GM21825 (cell line): ENCODE measurements at regions not wholly inside any gene's neighbourhood (a gene's known extent, or its start where the extent isn't known, plus 50 kb on each side); places are given as distances from the start of the nearest gene placed in this dataset.

Experiments
- ATAC-seq: cut with Tn5 transposase; IDR thresholded peaks from one replicate; pipeline ENCODE4 v1.9.1; 2021; ENCODE audit warnings: mild to moderate bottlenecking, moderate library complexity; ENCODE audit not compliant: unreplicated experiment

DNA sequence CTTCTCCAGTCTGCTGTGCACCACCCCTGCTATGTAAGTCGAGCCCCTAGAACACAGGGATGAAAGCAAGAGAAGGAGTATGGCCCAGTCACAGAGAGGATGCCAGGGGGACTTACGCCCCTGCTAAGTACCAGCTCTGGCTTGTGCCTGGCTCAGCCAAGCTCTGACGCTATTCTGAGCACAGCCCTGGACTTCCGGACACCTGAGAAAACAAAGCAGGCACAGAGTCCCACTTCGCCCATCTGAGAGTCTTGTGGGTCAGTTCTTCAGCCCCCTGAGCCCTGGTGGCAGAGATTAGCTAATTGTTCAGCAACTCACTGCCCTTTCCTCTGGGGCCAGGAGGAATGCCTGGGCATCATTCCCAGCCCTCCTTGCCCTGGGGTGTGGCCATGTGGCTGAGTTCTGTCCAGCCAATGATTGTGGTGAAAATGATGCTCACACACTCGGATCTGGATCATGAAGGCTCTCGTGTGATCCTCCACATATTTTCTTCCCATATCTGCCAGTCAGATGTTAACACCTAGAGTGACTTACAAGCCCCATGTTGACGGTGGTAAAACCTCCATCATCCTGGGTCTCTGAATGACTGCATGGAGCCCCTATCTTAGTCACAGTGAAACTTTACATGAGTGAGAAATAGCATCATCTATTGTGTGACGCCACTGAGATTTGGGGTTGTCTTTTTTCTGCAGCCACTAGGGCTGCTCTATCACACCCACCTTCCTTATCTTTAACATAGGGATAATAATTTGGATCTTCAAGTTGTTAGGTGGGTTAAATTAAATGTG is 105.7 kb downstream of the TPRA1 start:
- ATAC-seq, result no peak

DNA sequence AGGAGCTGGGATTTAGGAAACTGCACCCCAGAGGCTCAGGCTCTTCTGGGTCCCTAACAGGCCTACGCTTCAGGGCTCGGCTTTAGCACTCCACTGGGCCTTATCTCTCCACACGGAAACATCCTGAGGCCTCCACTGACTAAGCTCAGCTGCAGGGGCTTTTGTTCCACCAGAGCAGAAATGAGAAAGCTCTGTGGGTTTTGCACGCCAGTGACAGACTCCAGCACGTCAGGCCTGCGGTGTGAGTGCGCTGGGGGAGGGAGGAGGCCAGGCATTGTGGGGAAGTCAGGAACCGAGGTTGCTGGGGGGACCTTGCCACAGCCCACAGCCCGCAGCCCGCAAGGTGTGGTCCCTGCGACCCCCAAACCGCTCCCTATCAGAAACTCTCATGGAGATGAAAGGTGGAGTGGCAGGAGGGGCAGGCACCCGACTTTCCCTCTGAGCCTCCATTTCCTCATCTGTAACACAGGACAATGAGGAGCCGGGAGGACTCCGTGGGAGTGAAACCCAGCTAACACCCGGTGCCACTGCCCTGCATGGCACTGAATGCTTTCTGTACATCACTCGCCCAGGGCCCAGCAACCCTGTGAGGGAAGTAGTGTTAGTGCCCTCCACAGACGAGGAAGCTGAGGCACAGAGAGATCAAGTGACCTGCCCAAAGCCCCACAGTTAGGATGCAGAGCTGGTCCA is 106.5 kb downstream of the TPRA1 start:
- ATAC-seq, result no peak

DNA sequence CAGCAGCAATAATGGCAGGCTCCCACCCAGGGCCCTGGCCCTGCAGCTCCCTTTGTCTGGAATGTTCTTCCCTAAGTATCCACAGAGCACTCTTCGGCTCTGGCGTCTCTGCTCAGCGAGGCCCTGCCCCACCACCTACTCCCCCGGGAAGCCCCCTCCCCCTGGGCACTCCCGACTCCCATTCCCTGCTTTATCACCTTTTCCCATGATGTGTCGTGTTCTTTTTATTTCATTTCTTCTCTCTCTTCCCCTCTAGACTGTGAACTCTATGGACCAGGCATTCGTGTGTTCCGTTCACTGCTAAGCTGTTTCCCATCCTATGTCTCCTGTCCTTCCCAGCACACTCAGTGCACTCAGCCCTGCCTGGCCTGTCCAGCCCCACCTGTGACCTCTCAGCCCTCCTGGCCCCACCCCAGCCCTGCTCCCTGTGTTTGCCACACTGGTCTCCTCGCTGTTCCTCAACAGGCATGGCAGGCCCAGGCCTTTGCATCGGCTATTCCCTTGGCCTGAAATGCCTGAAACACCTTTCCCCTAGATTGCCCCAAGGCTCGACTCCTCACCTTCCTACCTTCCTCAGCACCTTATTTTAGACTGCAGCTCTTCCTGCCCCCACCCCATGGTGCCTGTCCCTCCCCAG is 107.4 kb downstream of the TPRA1 start:
- ATAC-seq, result no peak

DNA sequence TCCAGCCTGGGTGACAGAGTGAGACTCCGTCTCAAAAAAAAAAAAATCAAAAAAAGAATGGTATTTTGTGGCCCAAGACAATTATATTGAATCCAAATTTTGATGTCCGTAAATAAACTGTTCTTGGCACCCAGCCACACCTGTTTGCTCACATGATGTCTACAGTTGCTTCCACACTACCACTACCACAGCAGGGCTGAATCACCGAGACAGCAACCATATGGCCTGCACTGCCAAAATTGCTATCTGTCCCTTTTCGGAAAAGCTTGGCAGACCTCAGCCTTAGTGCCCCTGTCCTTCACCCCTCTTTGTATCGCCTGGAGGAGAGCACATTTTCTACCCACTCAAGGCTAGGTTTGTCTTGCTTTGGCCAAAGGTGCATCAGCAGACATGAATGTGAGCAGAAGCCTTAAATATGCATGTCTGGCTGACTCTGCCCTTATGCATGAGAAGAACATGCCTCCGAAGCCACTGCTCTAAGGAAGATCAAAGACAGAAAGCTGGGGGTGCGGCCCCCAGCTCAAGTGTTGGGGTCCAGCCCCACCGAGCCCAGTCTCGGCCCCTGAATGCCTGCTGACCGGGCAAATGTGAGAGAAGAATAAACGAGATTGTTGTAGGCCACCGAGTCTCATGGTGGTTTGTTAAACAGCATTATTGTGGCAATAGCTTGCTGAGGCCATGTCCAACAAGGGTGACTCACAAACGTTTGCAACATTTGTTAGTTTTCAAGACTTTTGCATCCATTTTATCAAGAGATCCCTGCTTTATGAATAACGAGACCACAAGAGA is 108.1 kb downstream of the TPRA1 start:
- no peak for ATAC-seq

DNA sequence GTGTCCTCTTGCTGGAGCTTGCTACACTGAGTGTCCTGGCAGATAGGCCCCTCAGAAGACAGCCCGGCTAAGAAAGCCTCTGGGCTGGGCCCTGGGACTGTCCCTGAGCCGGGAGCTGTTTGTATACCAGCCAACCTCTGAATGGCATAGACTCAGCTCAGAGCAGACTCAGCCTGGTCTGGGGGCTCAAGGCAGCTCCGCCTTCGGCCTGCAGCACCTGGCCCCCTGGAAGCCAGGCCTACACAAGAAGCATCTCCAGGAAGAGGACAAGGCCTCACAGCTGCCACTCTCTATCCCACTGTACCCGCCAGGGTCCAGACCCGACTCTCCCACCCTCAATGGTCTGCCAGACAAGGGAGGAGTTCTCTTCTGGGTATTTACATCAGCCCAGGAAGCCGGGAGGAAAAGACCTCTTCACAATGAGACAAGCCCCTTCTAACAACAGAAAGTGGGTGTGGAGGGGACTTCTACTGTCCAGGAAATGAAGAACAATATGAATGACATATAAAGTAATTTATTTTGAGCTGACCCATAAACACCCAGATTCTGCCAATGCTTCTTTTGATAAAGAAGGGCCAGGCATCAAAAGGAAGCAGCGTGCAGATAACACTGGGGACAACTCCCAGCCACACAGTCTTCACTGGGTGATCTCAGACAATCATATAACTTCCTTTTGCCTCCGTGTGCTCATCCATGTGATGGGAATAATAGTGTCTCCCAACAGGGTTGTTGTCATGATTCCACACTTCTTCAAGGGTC is 110.2 kb downstream of the TPRA1 start:
- no peak for ATAC-seq

GRCh38 chr3:127479449-127479848 is 111.1 kb downstream of the TPRA1 start:
- no peak for ATAC-seq

DNA sequence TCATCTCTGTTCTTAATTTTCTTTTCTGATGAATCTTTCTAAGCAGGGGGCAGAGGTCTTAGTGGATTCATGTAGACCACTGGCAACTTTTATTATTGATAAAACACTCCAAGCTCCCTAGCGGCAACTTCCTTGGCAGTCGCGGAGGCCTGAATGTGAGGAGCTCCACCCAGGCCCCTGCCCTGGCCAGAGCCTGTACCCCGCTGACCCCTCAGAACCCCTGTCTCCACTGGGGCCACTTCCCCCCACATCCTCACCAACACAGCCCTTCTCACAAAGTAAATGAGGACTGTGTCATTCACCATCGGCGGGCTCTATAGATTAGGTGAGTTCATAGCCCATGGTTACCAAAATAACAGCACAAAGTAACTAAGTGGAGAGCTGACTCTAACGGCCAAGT is 111.6 kb downstream of the TPRA1 start:
- ATAC-seq, result no peak

GRCh38 chr3:127477396-127477795 is 113.1 kb downstream of the TPRA1 start:
- no peak for ATAC-seq

- no peak for ATAC-seq
These were observed 113.6 kb downstream of the TPRA1 start for GRCh38 chr3:127476936-127477335.

GRCh38 chr3:127475975-127476705 is 114.4 kb downstream of the TPRA1 start:
- ATAC-seq, result no peak

DNA sequence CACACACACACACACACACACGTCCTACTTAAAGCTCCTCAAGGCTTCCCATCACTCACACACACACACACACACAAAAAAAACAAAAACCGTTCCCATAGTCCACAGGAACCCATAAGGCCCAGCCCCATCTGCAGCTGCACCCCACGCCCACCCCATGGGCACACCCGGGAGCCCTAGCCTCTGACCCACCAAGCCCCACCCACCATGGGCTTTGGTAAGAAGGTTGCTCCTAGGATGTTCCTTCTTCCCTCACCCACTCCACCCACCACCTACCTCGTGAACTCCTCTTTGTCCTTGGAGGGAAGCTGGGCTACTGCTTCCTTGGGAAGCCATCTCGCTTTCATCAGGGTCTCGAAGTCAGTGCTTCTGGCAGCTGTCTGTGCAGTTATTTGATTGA is 115.1 kb downstream of the TPRA1 start:
- ATAC-seq, result no peak

- no peak for ATAC-seq
These were observed 117.1 kb downstream of the TPRA1 start for GRCh38 chr3:127473244-127474024.

DNA sequence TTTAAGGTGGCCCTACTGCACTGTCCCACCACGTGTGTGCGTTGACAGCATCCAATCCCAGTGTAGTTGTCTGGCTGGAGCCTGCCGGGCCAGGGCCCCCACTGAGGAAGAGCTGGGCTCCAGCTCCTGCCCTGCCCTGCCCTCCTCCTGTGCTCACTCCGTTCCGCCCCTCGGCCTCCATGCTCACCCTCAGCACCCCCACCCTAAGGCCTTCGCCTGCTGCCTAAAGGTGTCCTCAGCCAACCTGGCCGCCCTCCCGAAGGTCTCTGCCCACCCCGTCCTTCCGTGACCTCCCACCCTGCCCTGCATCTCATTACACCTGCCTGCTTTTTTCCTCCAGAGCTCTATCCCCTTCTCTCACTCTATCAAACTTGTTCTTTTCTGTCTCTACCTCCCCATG is 118.0 kb downstream of the TPRA1 start:
- no peak for ATAC-seq

DNA sequence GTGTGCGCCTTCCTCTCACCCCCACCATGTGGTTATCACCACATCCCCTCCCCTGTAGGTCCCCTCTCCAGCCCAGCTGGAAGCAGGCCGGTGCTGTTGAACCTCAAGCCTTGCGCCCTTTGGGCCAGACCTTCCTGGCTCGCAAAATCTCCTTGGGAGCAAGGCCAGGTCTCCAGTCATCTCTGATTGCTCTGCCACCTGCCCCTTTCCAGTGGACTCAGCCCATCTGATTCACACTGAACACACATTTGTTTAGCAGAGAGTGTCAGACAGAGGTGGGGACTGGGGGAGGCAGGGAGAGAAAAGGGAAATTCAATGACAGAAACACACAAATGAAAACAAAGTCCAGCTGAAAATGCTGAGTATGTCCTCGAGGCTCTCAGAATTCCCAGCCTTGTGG is 119.4 kb downstream of the TPRA1 start:
- no peak for ATAC-seq

- ATAC-seq, result no peak
These were observed 120.8 kb downstream of the TPRA1 start for GRCh38 chr3:127469760-127470159.

GRCh38 chr3:127467391-127467790 is 123.1 kb downstream of the TPRA1 start:
- ATAC-seq, result no peak

DNA sequence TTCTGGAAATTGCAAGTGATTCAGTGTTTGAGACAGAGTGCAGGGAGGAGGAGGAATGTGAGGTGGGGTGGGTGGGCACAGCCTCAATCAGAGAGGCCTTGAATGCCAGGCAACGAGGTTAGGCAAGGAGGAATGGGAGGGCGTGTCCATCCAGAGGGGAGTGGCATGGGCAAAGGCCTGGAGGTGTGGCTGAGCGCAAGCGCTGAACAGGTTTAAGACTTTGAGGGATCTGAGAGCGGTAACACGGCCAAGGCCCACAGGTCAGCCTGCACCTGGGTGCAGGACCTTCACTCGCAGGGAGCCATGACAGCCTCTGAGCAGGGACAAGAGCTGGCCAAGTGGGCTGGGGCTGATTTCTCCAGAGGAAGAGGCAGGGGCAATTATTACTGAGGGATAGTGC is 125.9 kb downstream of the TPRA1 start:
- ATAC-seq, result no peak

- ATAC-seq, result no peak
These were observed 128.3 kb downstream of the TPRA1 start for GRCh38 chr3:127462111-127462655.
